Vagina (tissue), 2 donors: ENCODE measurements at regions not wholly inside any gene's neighbourhood (a gene's known extent, or its start where the extent isn't known, plus 50 kb on each side); places are given as distances from the start of the nearest gene placed in this dataset.

ENCODE experiments used
- CTCF ChIP-seq, 3 experiments: fragments of 450-650 bp in 2 of 3; fragments of 200-600 bp in 1 of 3; sonication (generic) in 1 of 3; IDR thresholded peaks; one replicate each; pipeline ENCODE4 v1.5.1; 2017 to 2019; ENCODE audit warnings: antibody characterized with exemption in 3 of 3, mild to moderate bottlenecking in 2 of 3, moderate library complexity in 2 of 3
- POLR2AphosphoS5 ChIP-seq, 2 donors: sonication (generic); formaldehyde crosslinking; IDR thresholded peaks; one replicate each; pipeline ENCODE4 v1.9.0; 2017; ENCODE audit warnings: antibody characterized with exemption in 2 of 2, mild to moderate bottlenecking in 2 of 2, low read depth in 1 of 2; ENCODE audit not compliant: insufficient read depth in 1 of 2

- no peak for TF ChIP-seq POLR2AphosphoS5 (IDR thresholded peaks at IDR 0.05; ENCODE audit: insufficient read depth in 1 of 2, low read depth in 1 of 2)
- TF ChIP-seq CTCF (IDR thresholded peaks at IDR 0.05) = no peak
Measured at GRCh38 chr9:117828466-117828865, 124.3 kb downstream of the TLR4 start.
